Thyroid gland (tissue), 4 donors: ENCODE measurements at regions not wholly inside any gene's neighbourhood (a gene's known extent, or its start where the extent isn't known, plus 50 kb on each side); places are given as distances from the start of the nearest gene placed in this dataset.

Source experiments
- DNase-seq, 2 donors: peaks; one replicate each; pipeline ENCODE4 v3.0.0-alpha.2; 2019
- H3K27ac ChIP-seq, 3 donors: fragments of 200-600 bp; sonication (generic); 1 replicate in 2 of 3; 2 replicates in 1 of 3; pipeline ENCODE4 v1.5.1; 2016 to 2019; ENCODE audit warnings: mild to moderate bottlenecking in 1 of 3, moderate library complexity in 1 of 3
- H3K27me3 ChIP-seq: fragments of 200-600 bp; sonication (generic); one replicate; pipeline ENCODE4 v1.5.1; 2019
- H3K36me3 ChIP-seq, 2 donors: fragments of 200-600 bp; sonication (generic); one replicate each; pipeline ENCODE4 v1.5.1; 2016 to 2019
- H3K4me1 ChIP-seq, 2 donors: fragments of 200-600 bp; sonication (generic); one replicate each; pipeline ENCODE4 v1.5.1; 2017 to 2019
- H3K4me3 ChIP-seq, 3 donors: fragments of 200-600 bp; sonication (generic); replicated peaks in 1 of 3; 1 replicate in 2 of 3; 2 replicates in 1 of 3; pipeline ENCODE4 v1.5.1; 2016; ENCODE audit warnings: mild to moderate bottlenecking in 1 of 3
- H3K9me3 ChIP-seq: fragments of 200-600 bp; sonication (generic); one replicate; pipeline ENCODE4 v1.5.1; 2017
- CTCF ChIP-seq, 6 experiments: fragments of 200-600 bp in 3 of 6; fragments of 450-650 bp in 3 of 6; sonication (generic) in 3 of 6; IDR thresholded peaks; one replicate each; pipeline ENCODE4 v1.5.1; 2016 to 2019; ENCODE audit warnings: antibody characterized with exemption in 6 of 6, mild to moderate bottlenecking in 2 of 6, inconsistent platforms in 1 of 6, moderate library complexity in 1 of 6
- POLR2A ChIP-seq, 2 donors: fragments of 450-650 bp; IDR thresholded peaks; one replicate each; pipeline ENCODE4 v1.6.1; 2017; ENCODE audit warnings: antibody characterized with exemption in 2 of 2, mild to moderate bottlenecking in 2 of 2, moderate library complexity in 1 of 2
- WGBS, 2 donors: methylation state at CpG; one replicate each; pipeline ENCODE4 v1.1.5; 2017; 5-methylcytosine and 5-hydroxymethylcytosine counted together
- intact Hi-C: fragments of 100-400 bp; cut with DNase I; formaldehyde crosslinking; loops from one replicate; pipeline ENCODE4 v1.15.1; 2023

DNA sequence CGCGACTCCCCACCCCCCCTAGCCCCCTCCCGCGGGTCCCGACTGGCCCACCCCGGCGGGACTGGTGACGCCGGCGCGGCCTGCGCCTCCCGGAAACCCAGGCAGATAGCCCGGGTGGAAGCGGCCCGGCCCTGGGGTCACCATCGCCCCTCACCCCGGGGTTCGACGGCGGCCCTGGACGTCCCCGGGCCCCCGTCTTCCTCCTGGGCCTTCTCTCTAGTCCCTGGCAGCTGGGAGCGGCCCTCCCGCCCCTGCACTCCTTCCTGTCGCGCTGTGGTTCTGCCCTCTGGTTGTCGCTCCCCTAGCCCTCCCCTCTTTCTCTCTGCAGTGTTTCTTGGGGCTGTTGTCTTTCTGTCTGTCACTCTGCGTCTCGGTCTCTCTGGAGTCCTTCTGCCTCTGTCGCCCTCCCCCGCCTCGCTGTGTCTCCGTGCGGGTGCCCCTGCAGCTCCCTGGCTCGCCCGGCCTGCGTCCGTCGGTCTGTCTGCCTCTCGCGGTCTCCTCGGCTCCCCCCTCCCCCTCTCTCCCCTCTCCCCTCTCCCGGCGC is 90.5 kb upstream of the PAX2 start:
- peaks cover 0 to 17% of the 10 kb centered on the region in 2 donors for H3K4me1 ChIP-seq
- no peak overlapping the region for H3K4me3 ChIP-seq
- no peak overlapping the region for H3K27ac ChIP-seq
- no peaks in the 10 kb centered on the region for H3K9me3 ChIP-seq
- peaks cover 46% of the 10 kb centered on the region for H3K27me3 ChIP-seq
- WGBS, 2 donors = 1 to 4% methylated on average over 25 to 32 of the region's 46 CpGs
- no peak for DNase-seq
- TF ChIP-seq POLR2A (IDR thresholded peaks at IDR 0.05) (no peak), CTCF (IDR thresholded peaks at IDR 0.05) (no peak)
- no peaks in the 10 kb centered on the region for H3K36me3 ChIP-seq
- intact Hi-C loops = no loop called here

- Histone ChIP-seq H3K4me3 (no peak overlapping the region), H3K27ac (no peak overlapping the region), H3K36me3 (no peaks in the 10 kb centered on the region), H3K27me3 (peaks cover 46% of the 10 kb centered on the region), H3K4me1 (peaks cover 0 to 17% of the 10 kb centered on the region in 2 donors), H3K9me3 (no peaks in the 10 kb centered on the region)
- no peak for TF ChIP-seq POLR2A (IDR thresholded peaks at IDR 0.05)
- TF ChIP-seq CTCF (IDR thresholded peaks at IDR 0.05) = no peak
- no peak for DNase-seq
- intact Hi-C loops = no loop called here
- 2 to 8% methylated on average over 20 of the region's 20 CpGs for WGBS, 2 donors
These were observed 90.0 kb upstream of the PAX2 start for GRCh38 chr10:100655326-100655759.

- no peaks in the 10 kb centered on the region for H3K36me3 ChIP-seq
- no peaks in the 10 kb centered on the region for H3K9me3 ChIP-seq
- H3K4me3 ChIP-seq = no peak overlapping the region
- peaks cover 0 to 17% of the 10 kb centered on the region in 2 donors for H3K4me1 ChIP-seq
- intact Hi-C loops = no loop called here
- TF ChIP-seq POLR2A (IDR thresholded peaks at IDR 0.05) (no peak), CTCF (IDR thresholded peaks at IDR 0.05) (no peak)
- peak in 1 of 2 donors; percentile 5 for DNase-seq
- H3K27me3 ChIP-seq = peaks cover 46% of the 10 kb centered on the region
- H3K27ac ChIP-seq = no peak overlapping the region
- 5 to 6% methylated on average over 26 to 36 of the region's 45 CpGs for WGBS, 2 donors
These were observed 89.5 kb upstream of the PAX2 start for GRCh38 chr10:100655760-100656421.

DNA sequence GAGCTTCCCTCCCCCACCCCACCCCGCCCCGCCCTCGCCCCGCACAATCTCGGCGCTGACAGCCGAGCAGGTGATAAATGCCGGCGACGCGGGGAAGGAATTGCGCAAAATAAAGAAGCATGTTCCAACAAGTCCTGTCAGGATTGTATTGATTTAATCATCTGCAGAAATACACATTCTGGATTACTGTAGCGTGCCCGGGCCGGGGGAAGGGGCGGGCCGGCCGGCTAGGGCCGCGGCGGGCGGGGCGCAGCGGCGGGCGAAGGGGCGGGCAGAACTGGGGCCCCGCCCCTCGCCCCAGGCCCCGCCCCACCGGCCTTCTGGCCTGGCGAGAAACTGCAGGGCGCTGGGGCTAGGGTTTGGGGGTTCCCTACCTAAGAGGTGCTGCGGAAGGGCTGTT is 88.9 kb upstream of the PAX2 start:
- WGBS, 2 donors = 7 to 8% methylated on average over 20 of the region's 34 CpGs
- Histone ChIP-seq H3K27ac (no peak overlapping the region), H3K27me3 (peaks cover 46% of the 10 kb centered on the region), H3K4me1 (peaks cover 0 to 17% of the 10 kb centered on the region in 2 donors), H3K36me3 (no peaks in the 10 kb centered on the region), H3K4me3 (no peak overlapping the region), H3K9me3 (no peaks in the 10 kb centered on the region)
- intact Hi-C loops = no loop called here
- DNase-seq = no peak
- TF ChIP-seq CTCF (IDR thresholded peaks at IDR 0.05) = no peak
- TF ChIP-seq POLR2A (IDR thresholded peaks at IDR 0.05) = no peak

DNA sequence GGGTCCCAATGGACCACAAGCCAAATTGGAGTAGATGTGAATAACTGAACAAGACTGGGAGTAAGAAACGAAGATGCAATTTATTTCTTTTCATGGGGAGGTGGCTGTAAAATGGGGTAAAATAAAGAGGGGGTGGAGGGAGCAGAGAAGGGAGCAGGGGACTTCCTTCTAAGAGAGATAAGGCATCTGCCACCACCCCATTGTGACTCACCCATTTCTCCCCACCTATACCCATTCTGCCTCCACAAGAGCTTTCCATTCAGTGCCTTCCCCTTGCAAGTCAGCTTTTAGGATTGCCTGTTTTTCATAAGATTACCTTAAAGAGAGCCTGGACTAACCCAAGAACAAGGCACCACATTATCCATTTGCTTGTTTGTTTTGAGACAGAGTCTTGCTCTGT is 87.1 kb upstream of the PAX2 start:
- Histone ChIP-seq H3K4me1 (peaks cover 0 to 17% of the 10 kb centered on the region in 2 donors), H3K4me3 (no peak overlapping the region), H3K27me3 (peaks cover 46% of the 10 kb centered on the region), H3K27ac (no peak overlapping the region), H3K36me3 (no peaks in the 10 kb centered on the region), H3K9me3 (no peaks in the 10 kb centered on the region)
- no peak for DNase-seq
- TF ChIP-seq POLR2A (IDR thresholded peaks at IDR 0.05) (no peak), CTCF (IDR thresholded peaks at IDR 0.05) (no peak)
- WGBS, 2 donors = 47 to 50% methylated on average over 1 of the region's 1 CpG
- intact Hi-C loops = no loop called here
